ENCODE measurements at regions not wholly inside any gene's neighbourhood (a gene's known extent, or its start where the extent isn't known, plus 50 kb on each side); places are given as distances from the start of the nearest gene placed in this dataset.

DNA sequence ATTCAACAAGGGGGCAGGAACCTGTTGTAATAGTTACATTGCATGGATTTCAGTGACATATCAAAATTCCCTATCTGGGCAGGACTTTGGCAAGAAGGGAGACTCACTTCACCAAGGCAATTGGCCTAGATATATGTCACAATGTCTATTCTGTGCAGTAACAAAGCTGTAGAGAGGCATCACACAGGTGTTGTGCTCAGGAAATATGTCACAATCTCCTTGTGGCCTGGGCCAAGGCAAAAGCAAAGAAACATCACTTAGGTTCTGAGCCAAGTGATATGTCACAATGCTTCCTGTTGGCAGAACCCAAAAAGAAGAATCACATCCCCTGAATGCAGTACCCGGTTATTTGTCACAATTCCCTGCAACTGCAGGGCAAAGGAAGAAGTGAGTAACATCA, 1020.9 kb upstream of the AMELY start:
- H2BK15ac ChIP-seq (ENCODE audit: low read depth, poor library complexity, severe bottlenecking): no peak overlapping the region
- H2BK12ac ChIP-seq (ENCODE audit: low read length in 2 of 2): no peak overlapping the region
- no peak overlapping the region for H3K4me2 ChIP-seq (ENCODE audit: low read length, poor library complexity, severe bottlenecking)
- no peaks in the 10 kb centered on the region for H3K79me1 ChIP-seq (replicated peaks; ENCODE audit: low read length, poor library complexity, severe bottlenecking)
- no peak overlapping the region for H2AK5ac ChIP-seq (ENCODE audit: low read length, severe bottlenecking)
- no peak overlapping the region for H3K9ac ChIP-seq (ENCODE audit: low read length)
- H3K9me3 ChIP-seq (ENCODE audit: control insufficient read depth, low read length): no peaks in the 10 kb centered on the region
- H3K36me3 ChIP-seq (ENCODE audit: control insufficient read depth in 1 of 2, insufficient read depth in 2 of 2, low read depth in 1 of 2, low read length in 2 of 2): no peaks in the 10 kb centered on the region
- no peaks in the 10 kb centered on the region for H3K4me1 ChIP-seq (ENCODE audit: control insufficient read depth, insufficient read depth, low read depth, low read length)
- H4K8ac ChIP-seq (ENCODE audit: low read length): no peak overlapping the region
- H2BK5ac ChIP-seq (ENCODE audit: low read depth, low read length, poor library complexity, severe bottlenecking): no peak overlapping the region
- no peak overlapping the region for H3K27ac ChIP-seq (ENCODE audit: low read length, poor library complexity, severe bottlenecking)
- no peak for DNase-seq
- no peak overlapping the region for H3K23ac ChIP-seq (ENCODE audit: low read length in 2 of 2)
- no peak overlapping the region for H3K18ac ChIP-seq (ENCODE audit: low read depth in 1 of 2, low read length in 2 of 2)
- H3K27me3 ChIP-seq (ENCODE audit: control insufficient read depth in 1 of 2, insufficient read depth in 1 of 2, low read length in 2 of 2): no peaks in the 10 kb centered on the region
- H2BK120ac ChIP-seq (ENCODE audit: low read depth, low read length): no peak overlapping the region
- no peak overlapping the region for H3K4ac ChIP-seq (ENCODE audit: low read depth in 1 of 2, low read length in 2 of 2)
- H3K14ac ChIP-seq (ENCODE audit: low read length in 2 of 2): no peak overlapping the region
- no peak overlapping the region for H3K4me3 ChIP-seq (ENCODE audit: insufficient read depth in 1 of 2, low read depth in 1 of 2, low read length in 2 of 2)
- 100% methylated on average over 1 of the region's 1 CpG for WGBS
- no peak overlapping the region for H4K91ac ChIP-seq (ENCODE audit: low read length)
- H2AFZ ChIP-seq (ENCODE audit: low read depth, low read length): no peak overlapping the region

DNA sequence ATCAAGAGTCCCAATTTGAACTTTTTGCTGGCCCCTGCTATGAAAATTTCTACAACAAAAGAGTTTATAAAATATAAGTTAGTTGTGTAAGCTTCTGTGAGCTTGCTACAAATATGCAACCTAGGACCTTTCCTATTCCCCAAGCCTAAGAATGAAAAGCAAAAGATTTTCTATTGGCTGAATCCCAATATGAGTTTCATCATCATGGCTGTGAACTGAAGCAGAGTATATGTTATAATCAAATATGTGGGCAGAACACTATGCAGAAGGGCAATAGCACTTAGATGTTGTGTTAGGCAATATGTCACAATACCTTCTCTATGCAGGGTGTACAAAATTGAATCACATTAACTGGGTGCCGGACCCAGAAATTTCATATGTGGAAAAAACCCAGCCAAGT, 1018.3 kb upstream of the AMELY start:
- Histone ChIP-seq H3K4me3 (ENCODE audit: insufficient read depth in 1 of 2, low read depth in 1 of 2, low read length in 2 of 2) (no peak overlapping the region), H4K91ac (ENCODE audit: low read length) (no peak overlapping the region), H2BK120ac (ENCODE audit: low read depth, low read length) (no peak overlapping the region), H3K23ac (ENCODE audit: low read length in 2 of 2) (no peak overlapping the region), H3K9me3 (ENCODE audit: control insufficient read depth, low read length) (no peaks in the 10 kb centered on the region), H3K4me2 (ENCODE audit: low read length, poor library complexity, severe bottlenecking) (no peak overlapping the region), H4K8ac (ENCODE audit: low read length) (no peak overlapping the region), H3K9ac (ENCODE audit: low read length) (no peak overlapping the region), H3K4ac (ENCODE audit: low read depth in 1 of 2, low read length in 2 of 2) (no peak overlapping the region), H3K27ac (ENCODE audit: low read length, poor library complexity, severe bottlenecking) (no peak overlapping the region), H2AFZ (ENCODE audit: low read depth, low read length) (no peak overlapping the region), H3K4me1 (ENCODE audit: control insufficient read depth, insufficient read depth, low read depth, low read length) (no peaks in the 10 kb centered on the region), H3K27me3 (ENCODE audit: control insufficient read depth in 1 of 2, insufficient read depth in 1 of 2, low read length in 2 of 2) (no peaks in the 10 kb centered on the region), H3K79me1 (replicated peaks; ENCODE audit: low read length, poor library complexity, severe bottlenecking) (no peaks in the 10 kb centered on the region), H3K36me3 (ENCODE audit: control insufficient read depth in 1 of 2, insufficient read depth in 2 of 2, low read depth in 1 of 2, low read length in 2 of 2) (no peaks in the 10 kb centered on the region), H2BK5ac (ENCODE audit: low read depth, low read length, poor library complexity, severe bottlenecking) (no peak overlapping the region), H3K14ac (ENCODE audit: low read length in 2 of 2) (no peak overlapping the region), H3K18ac (ENCODE audit: low read depth in 1 of 2, low read length in 2 of 2) (no peak overlapping the region), H2AK5ac (ENCODE audit: low read length, severe bottlenecking) (no peak overlapping the region), H2BK15ac (ENCODE audit: low read depth, poor library complexity, severe bottlenecking) (no peak overlapping the region), H2BK12ac (ENCODE audit: low read length in 2 of 2) (no peak overlapping the region)
- no peak for DNase-seq
- WGBS: 92% methylated on average over 1 of the region's 1 CpG

DNA sequence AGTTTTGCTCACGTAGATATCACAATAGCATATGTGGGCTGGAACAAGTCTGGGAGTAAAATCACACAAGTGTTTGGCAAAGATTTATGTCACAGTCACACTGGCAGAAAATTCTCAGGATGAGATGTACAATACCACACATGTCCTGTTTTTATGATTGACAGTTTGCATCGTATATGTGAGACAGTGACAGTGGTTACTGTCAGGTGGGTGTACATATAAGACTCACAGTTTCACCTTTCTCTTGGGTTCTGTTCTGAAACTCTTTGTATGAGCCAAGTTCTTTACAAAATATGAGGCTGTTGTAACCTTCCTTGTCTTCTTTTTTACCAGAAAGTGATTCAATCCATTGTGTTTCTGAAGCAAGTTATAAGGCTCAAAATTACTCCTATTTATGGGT, 1012.5 kb upstream of the AMELY start:
- H3K4ac ChIP-seq (ENCODE audit: low read depth in 1 of 2, low read length in 2 of 2): no peak overlapping the region
- H2AK5ac ChIP-seq (ENCODE audit: low read length, severe bottlenecking): no peak overlapping the region
- H3K27me3 ChIP-seq (ENCODE audit: control insufficient read depth in 1 of 2, insufficient read depth in 1 of 2, low read length in 2 of 2): no peaks in the 10 kb centered on the region
- no peaks in the 10 kb centered on the region for H3K79me1 ChIP-seq (replicated peaks; ENCODE audit: low read length, poor library complexity, severe bottlenecking)
- no peaks in the 10 kb centered on the region for H3K9me3 ChIP-seq (ENCODE audit: control insufficient read depth, low read length)
- no peak overlapping the region for H3K4me2 ChIP-seq (ENCODE audit: low read length, poor library complexity, severe bottlenecking)
- H3K36me3 ChIP-seq (ENCODE audit: control insufficient read depth in 1 of 2, insufficient read depth in 2 of 2, low read depth in 1 of 2, low read length in 2 of 2): no peaks in the 10 kb centered on the region
- H2AFZ ChIP-seq (ENCODE audit: low read depth, low read length): no peak overlapping the region
- H3K23ac ChIP-seq (ENCODE audit: low read length in 2 of 2): no peak overlapping the region
- no peak overlapping the region for H2BK5ac ChIP-seq (ENCODE audit: low read depth, low read length, poor library complexity, severe bottlenecking)
- WGBS: 100% methylated on average over 1 of the region's 2 CpGs
- H3K4me1 ChIP-seq (ENCODE audit: control insufficient read depth, insufficient read depth, low read depth, low read length): no peaks in the 10 kb centered on the region
- no peak overlapping the region for H2BK15ac ChIP-seq (ENCODE audit: low read depth, poor library complexity, severe bottlenecking)
- no peak overlapping the region for H3K9ac ChIP-seq (ENCODE audit: low read length)
- no peak overlapping the region for H4K8ac ChIP-seq (ENCODE audit: low read length)
- no peak overlapping the region for H2BK120ac ChIP-seq (ENCODE audit: low read depth, low read length)
- no peak overlapping the region for H3K4me3 ChIP-seq (ENCODE audit: insufficient read depth in 1 of 2, low read depth in 1 of 2, low read length in 2 of 2)
- H3K14ac ChIP-seq (ENCODE audit: low read length in 2 of 2): no peak overlapping the region
- DNase-seq: no peak
- no peak overlapping the region for H3K27ac ChIP-seq (ENCODE audit: low read length, poor library complexity, severe bottlenecking)
- H4K91ac ChIP-seq (ENCODE audit: low read length): no peak overlapping the region
- no peak overlapping the region for H3K18ac ChIP-seq (ENCODE audit: low read depth in 1 of 2, low read length in 2 of 2)
- H2BK12ac ChIP-seq (ENCODE audit: low read length in 2 of 2): no peak overlapping the region

DNA sequence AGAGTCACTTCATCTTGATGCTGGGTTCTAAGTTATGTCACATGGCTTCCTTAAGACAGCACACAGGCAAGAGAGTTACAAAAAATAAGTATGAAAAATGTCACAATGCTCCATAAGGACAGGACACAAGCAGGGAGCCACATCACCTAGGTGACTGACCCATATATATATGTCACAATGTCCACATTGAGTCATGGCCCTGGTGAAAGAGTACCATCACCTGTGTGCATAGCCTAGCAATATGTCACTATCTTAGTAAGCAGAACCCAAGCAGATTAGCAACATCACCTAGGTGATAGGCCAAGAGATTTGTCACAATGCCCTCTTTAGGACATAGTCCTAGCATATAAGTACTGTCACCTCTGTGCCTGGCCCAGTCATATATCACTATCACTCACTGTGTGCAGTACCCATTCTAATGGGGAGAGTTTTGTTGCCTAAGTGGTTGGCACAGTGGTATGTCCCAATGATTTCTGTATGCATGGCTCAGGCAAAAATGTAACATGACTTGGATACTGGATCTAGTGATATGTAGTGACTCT, 1012.0 kb upstream of the AMELY start:
- no peak for DNase-seq
- no peak overlapping the region for H3K9ac ChIP-seq (ENCODE audit: low read length)
- H2AFZ ChIP-seq (ENCODE audit: low read depth, low read length): no peak overlapping the region
- H3K14ac ChIP-seq (ENCODE audit: low read length in 2 of 2): no peak overlapping the region
- H3K18ac ChIP-seq (ENCODE audit: low read depth in 1 of 2, low read length in 2 of 2): no peak overlapping the region
- H3K4me3 ChIP-seq (ENCODE audit: insufficient read depth in 1 of 2, low read depth in 1 of 2, low read length in 2 of 2): no peak overlapping the region
- H3K27ac ChIP-seq (ENCODE audit: low read length, poor library complexity, severe bottlenecking): no peak overlapping the region
- no peak overlapping the region for H2BK5ac ChIP-seq (ENCODE audit: low read depth, low read length, poor library complexity, severe bottlenecking)
- H4K91ac ChIP-seq (ENCODE audit: low read length): no peak overlapping the region
- no peak overlapping the region for H2BK120ac ChIP-seq (ENCODE audit: low read depth, low read length)
- H2BK15ac ChIP-seq (ENCODE audit: low read depth, poor library complexity, severe bottlenecking): no peak overlapping the region
- no peak overlapping the region for H2BK12ac ChIP-seq (ENCODE audit: low read length in 2 of 2)
- no peaks in the 10 kb centered on the region for H3K36me3 ChIP-seq (ENCODE audit: control insufficient read depth in 1 of 2, insufficient read depth in 2 of 2, low read depth in 1 of 2, low read length in 2 of 2)
- H2AK5ac ChIP-seq (ENCODE audit: low read length, severe bottlenecking): no peak overlapping the region
- no peak overlapping the region for H4K8ac ChIP-seq (ENCODE audit: low read length)
- no peak overlapping the region for H3K4me2 ChIP-seq (ENCODE audit: low read length, poor library complexity, severe bottlenecking)
- no peaks in the 10 kb centered on the region for H3K27me3 ChIP-seq (ENCODE audit: control insufficient read depth in 1 of 2, insufficient read depth in 1 of 2, low read length in 2 of 2)
- H3K4me1 ChIP-seq (ENCODE audit: control insufficient read depth, insufficient read depth, low read depth, low read length): no peaks in the 10 kb centered on the region
- H3K79me1 ChIP-seq (replicated peaks; ENCODE audit: low read length, poor library complexity, severe bottlenecking): no peaks in the 10 kb centered on the region
- no peaks in the 10 kb centered on the region for H3K9me3 ChIP-seq (ENCODE audit: control insufficient read depth, low read length)
- H3K23ac ChIP-seq (ENCODE audit: low read length in 2 of 2): no peak overlapping the region
- no peak overlapping the region for H3K4ac ChIP-seq (ENCODE audit: low read depth in 1 of 2, low read length in 2 of 2)
